Fibroblast of lung (primary cell): ENCODE measurements at regions not wholly inside any gene's neighbourhood (a gene's known extent, or its start where the extent isn't known, plus 50 kb on each side); places are given as distances from the start of the nearest gene placed in this dataset.

Experiments used
- CTCF ChIP-seq, 2 donors: IDR thresholded peaks in 1 of 2; conservative IDR thresholded peaks in 1 of 2; 1 replicate in 1 of 2; 2 replicates in 1 of 2; pipeline ENCODE4 v1.5.1; 2011 to 2012; ENCODE audit warnings: low read length in 2 of 2, control low read depth in 1 of 2, inconsistent platforms in 1 of 2, low read depth in 1 of 2, mild to moderate bottlenecking in 1 of 2
- EZH2 ChIP-seq: IDR thresholded peaks from 2 replicates; pipeline ENCODE4 v1.5.1; 2012; ENCODE audit warnings: low read length, control low read depth, mild to moderate bottlenecking; ENCODE audit errors: missing control alignments

DNA sequence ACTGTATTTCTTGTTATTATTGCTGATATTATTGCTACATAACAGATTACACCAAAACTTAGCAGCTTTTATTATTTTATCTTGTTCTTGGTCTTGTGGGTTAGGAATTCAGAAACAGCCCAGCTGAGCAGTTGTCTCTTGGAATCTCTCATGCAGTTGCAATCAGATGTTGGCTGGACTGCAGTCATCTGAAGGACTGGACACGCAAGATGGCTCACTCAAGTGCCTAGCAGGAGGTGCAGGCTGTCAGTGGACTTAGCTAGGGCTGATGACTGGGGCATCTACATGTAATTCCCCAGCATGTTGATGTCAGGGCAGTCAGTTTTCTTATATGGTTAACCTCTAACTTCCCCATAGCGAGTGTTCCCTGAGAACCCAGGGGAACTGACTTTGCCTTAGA is 128.6 kb upstream of the PLCB4 start:
- TF ChIP-seq EZH2 (no peak), CTCF (conservative IDR thresholded peaks at IDR 0.05 in 1 of 2, IDR thresholded peaks at IDR 0.05 in 1 of 2; ENCODE audit: low read depth in 1 of 2, low read length in 2 of 2) (no peak)
